GM20431 (cell line): ENCODE measurements at regions not wholly inside any gene's neighbourhood (a gene's known extent, or its start where the extent isn't known, plus 50 kb on each side); places are given as distances from the start of the nearest gene placed in this dataset.
"Not testable (repeated sequence)": the region's sequence is repeated elsewhere in the genome, so short reads cannot be mapped to it uniquely, and the experiment has no call there.

Source experiments
- in situ Hi-C: fragments of 300-500 bp; cut with MseI, MboI; formaldehyde crosslinking; loops from one replicate; pipeline ENCODE4 v1.15.0; 2020; ENCODE audit warnings: low sequenced_read_pairs; ENCODE audit not compliant: unreplicated experiment

DNA sequence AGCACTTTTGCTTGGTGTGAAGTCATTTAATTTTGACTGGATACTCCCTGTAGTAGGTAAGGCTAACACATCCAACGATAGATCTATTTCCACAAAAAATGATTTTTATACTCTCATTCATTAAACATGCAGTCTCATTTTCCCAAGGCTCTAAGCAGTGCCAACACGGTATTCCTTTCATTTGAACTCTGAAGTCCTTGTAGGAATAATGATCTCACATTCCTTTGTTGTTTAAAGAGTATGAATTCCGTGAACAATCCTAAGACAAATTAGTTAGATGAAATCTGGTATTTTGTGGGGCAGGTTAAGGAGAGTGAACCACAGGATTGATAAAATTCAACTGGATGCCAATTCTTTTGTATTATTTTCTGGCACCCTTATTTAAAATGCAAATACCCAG lies 66.6 kb downstream of the LACC1 start:
- in situ Hi-C loops: no loop called here

GRCh38 chr13:43947897-43948458 lies 68.3 kb downstream of the LACC1 start:
- in situ Hi-C loops: no loop called here

GRCh38 chr13:43953370-43953769 lies 73.7 kb downstream of the LACC1 start:
- in situ Hi-C loops: no loop called here

DNA sequence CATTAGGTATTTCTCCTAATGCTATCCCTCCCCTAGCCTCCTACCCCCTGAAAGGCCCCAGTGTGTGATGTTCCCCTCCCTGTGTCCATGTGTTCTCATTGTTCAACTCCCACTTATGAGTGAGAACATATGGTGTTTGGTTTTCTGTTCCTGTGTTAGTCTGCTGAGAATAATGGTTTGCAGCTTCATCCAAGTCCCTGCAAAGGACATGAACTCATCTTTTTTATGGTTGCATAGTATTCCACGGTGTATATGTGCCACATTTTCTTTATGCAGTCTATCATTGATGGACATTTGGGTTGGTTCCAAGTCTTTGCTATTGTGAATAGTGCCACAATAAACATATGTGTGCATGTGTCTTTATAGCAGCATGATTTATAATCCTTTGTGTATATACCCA lies 77.3 kb downstream of the LACC1 start:
- in situ Hi-C loops: not testable (repeated sequence)

DNA sequence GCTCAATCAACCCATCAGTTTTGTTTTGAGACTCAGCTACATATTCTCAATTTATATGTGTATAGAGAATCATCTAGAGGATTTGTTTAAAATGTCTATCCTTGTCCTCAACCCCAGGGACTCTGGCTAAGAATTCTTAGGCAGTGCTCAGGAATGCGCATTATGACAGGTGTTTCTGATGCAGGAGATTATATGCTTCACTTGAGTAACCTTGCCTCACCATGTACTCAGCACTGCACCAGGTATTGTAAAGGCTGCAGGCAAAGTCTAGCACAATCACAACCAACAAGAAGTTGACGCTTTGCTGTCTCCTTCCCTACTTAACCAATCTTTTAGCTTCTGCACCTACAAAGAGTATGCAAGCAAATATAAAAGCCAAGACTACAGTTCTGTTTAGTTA lies 79.6 kb downstream of the LACC1 start:
- in situ Hi-C loops: no loop called here

- in situ Hi-C loops: no loop called here
Observed at GRCh38 chr13:43961909-43962308, 82.2 kb downstream of the LACC1 start.

- in situ Hi-C loops: no loop called here
Observed at GRCh38 chr13:43963726-43964125, 84.0 kb downstream of the LACC1 start.

- in situ Hi-C loops: no loop called here
Observed at GRCh38 chr13:43964698-43965458, 85.2 kb downstream of the LACC1 start.

DNA sequence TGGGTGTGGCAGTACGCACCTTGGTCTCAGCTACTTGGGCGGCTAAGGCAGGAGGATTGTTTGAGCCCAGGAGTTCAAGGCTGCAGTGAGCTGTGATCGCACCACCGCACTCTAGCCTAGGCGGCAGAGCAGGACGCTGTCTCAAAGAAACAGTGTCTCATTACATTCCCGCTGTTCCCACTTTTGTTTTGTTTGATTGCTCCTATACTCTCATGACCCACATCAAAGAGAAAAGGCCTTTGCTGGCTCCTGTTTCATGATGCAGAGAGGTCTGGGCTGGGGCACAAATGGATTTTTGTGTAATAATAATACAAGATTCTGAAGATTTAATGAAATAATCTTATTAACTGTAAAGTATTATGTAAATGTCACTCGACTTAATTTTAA lies 85.7 kb downstream of the LACC1 start:
- in situ Hi-C loops: no loop called here

- in situ Hi-C loops: not testable (repeated sequence)
Observed at GRCh38 chr13:43968251-43968942, 88.7 kb downstream of the LACC1 start.

DNA sequence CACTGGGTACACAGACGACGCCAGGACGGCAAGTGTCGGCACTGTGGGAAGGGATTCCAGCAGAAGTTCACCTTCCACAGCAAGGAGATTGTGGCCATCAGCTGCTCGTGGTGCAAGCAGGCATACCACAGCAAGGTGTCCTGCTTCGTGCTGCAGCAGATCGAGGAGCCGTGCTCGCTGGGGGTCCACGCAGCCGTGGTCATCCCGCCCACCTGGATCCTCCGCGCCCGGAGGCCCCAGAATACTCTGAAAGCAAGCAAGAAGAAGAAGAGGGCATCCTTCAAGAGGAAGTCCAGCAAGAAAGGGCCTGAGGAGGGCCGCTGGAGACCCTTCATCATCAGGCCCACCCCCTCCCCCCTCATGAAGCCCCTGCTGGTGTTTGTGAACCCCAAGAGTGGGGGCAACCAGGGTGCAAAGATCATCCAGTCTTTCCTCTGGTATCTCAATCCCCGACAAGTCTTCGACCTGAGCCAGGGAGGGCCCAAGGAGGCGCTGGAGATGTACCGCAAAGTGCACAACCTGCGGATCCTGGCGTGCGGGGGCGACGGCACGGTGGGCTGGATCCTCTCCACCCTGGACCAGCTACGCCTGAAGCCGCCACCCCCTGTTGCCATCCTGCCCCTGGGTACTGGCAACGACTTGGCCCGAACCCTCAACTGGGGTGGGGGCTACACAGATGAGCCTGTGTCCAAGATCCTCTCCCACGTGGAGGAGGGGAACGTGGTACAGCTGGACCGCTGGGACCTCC lies 89.4 kb downstream of the LACC1 start:
- in situ Hi-C loops: not testable (repeated sequence)

GRCh38 chr13:43969919-43970318 lies 90.2 kb downstream of the LACC1 start:
- in situ Hi-C loops: not testable (repeated sequence)

- in situ Hi-C loops: not testable (repeated sequence)
Observed at GRCh38 chr13:43970520-43971242, 91.0 kb downstream of the LACC1 start.

GRCh38 chr13:43971324-43971723 lies 91.6 kb downstream of the LACC1 start:
- in situ Hi-C loops: not testable (repeated sequence)

GRCh38 chr13:43977911-43978310 lies 98.2 kb downstream of the LACC1 start:
- in situ Hi-C loops: no loop called here

DNA sequence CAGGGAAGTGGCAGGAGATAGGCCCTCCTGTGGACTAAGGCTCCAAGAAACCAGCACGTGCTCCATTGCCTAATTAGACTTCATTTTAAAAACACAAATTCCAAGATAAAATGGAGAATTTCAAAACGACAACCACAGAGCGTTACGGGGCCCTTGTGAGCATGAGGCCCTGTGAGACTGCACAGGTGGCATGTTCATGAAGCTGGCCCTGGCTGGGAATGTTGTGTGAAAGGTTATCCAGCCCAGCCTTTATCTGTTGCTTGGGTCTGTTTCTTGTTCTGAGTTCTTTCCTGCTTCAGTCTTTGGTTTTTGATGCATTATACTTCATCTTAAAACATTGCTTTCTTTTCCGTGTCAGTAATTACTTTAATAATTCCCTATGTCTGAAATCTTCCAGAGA lies 99.0 kb downstream of the LACC1 start:
- in situ Hi-C loops: no loop called here

DNA sequence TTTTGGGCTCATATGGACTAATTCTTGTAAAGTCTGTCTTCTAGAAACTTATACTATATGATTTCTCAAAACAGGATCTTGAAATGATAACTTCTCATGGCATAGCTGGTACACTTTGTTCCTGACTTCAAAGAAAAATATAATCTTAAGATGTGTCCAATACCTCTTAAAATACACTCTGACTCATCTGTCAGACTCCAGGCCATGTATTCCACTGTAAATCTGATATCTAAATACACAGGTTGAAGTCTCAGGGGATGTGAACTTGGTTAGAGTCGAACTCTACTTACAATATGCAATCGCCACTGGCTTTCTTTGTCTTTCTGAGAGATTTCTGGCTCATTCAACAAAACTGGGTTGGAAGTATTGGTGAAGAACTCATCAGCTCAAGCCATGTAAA lies 99.8 kb downstream of the LACC1 start:
- in situ Hi-C loops: no loop called here

DNA sequence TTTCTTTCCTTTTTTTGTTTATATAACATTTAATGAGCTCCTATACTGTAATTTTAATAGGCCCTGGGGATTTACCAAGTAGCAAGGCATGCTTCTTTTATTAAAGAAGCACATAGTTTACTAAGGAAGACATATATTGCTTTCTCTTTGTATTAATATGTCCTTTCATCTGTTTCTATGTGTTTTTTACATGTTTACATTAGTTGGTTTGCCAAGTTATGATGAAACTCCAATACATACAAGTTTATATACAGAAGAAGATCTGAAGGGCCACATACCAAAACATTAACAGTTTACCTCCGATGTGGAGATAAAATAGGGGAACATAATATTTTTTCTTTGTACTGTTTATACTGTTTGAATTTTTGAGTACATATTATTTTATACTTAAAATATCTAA lies 100.9 kb downstream of the LACC1 start:
- in situ Hi-C loops: no loop called here

DNA sequence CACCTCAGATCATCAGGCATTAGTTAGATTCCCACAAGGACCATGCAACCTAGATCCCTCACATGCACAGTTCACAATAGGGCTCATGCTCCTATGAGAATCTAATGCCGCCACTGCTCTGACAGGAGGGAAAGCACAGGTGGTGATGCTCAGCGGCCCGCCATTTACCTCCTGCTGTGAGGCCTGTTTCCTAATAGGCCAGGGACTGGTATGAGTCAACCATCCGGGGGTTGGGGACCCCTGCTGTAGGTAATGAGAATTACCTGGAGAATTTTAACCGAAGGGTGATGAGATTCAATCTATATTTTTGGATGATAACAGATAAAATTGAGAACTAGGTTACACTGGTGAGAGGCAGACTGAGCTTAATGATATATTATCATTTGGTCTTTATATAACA lies 101.4 kb downstream of the LACC1 start:
- in situ Hi-C loops: no loop called here
